OCI-LY3 (cell line): ENCODE measurements at regions not wholly inside any gene's neighbourhood (a gene's known extent, or its start where the extent isn't known, plus 50 kb on each side); places are given as distances from the start of the nearest gene placed in this dataset.

Experiments
- H2AFZ ChIP-seq: fragments of 200-600, 300-600 bp; shearing (Covaris generic); 2 replicates; pipeline ENCODE4 v1.6.0; 2014; ENCODE audit warnings: antibody characterized with exemption, low read depth, low read length
- H3K27ac ChIP-seq: fragments of 200-600, 300-600 bp; sonication (generic); 2 replicates; pipeline ENCODE4 v1.5.1; 2014; ENCODE audit warnings: mild to moderate bottlenecking, low read length, moderate library complexity, mixed read lengths
- H3K27me3 ChIP-seq: fragments of 200-600, 300-600 bp; sonication (generic); 2 replicates; pipeline ENCODE4 v1.6.1; 2014; ENCODE audit warnings: low read depth, low read length, mixed read lengths
- H3K36me3 ChIP-seq: fragments of 200-600, 300-600 bp; sonication (generic); replicated peaks from 2 replicates; pipeline ENCODE3; 2014; ENCODE audit warnings: low read depth, low read length, mixed read lengths
- H3K4me1 ChIP-seq: fragments of 300-600, 200-600 bp; sonication (generic); 2 replicates; pipeline ENCODE4 v1.6.1; 2014; ENCODE audit warnings: low read length, mixed read lengths
- H3K4me2 ChIP-seq: fragments of 200-600, 300-600 bp; sonication (generic); 2 replicates; pipeline ENCODE4 v1.6.1; 2014; ENCODE audit warnings: low read length, mixed read lengths
- H3K4me3 ChIP-seq: fragments of 300-600, 200-600 bp; sonication (generic); 2 replicates; pipeline ENCODE4 v1.5.1; 2014; ENCODE audit warnings: antibody characterized with exemption, mild to moderate bottlenecking, low read length, moderate library complexity
- H3K79me2 ChIP-seq: fragments of 300-600, 200-600 bp; shearing (Covaris generic); 2 replicates; pipeline ENCODE4 v1.6.1; 2014; ENCODE audit warnings: mild to moderate bottlenecking, low read length, mixed read lengths
- H3K9ac ChIP-seq: fragments of 300-600, 200-600 bp; shearing (Covaris generic); 2 replicates; pipeline ENCODE4 v1.6.0; 2014; ENCODE audit warnings: mild to moderate bottlenecking, low read length, moderate library complexity
- H3K9me3 ChIP-seq: fragments of 200-600, 300-600 bp; shearing (Covaris generic); 2 replicates; pipeline ENCODE4 v1.6.1; 2014; ENCODE audit warnings: low read length, mixed read lengths; ENCODE audit not compliant: insufficient read depth
- H4K20me1 ChIP-seq: fragments of 200-600, 300-600 bp; sonication (generic); 2 replicates; pipeline ENCODE4 v1.6.1; 2016; ENCODE audit warnings: low read length, mixed read lengths; ENCODE audit not compliant: insufficient read depth
- EZH2phosphoT487 ChIP-seq: fragments of 200-600 bp; shearing (Covaris generic); IDR thresholded peaks from 2 replicates; pipeline ENCODE4 v1.6.1; 2018; ENCODE audit warnings: antibody characterized with exemption, mixed run types, low read depth
- TF ChIP-seq, protein P1 (sequence below): fragments of 200-600, 300-600 bp; sonication (generic); IDR thresholded peaks from 2 replicates; pipeline ENCODE4 v1.5.1; 2014; ENCODE audit warnings: antibody characterized with exemption, low read length, low read depth

DNA sequence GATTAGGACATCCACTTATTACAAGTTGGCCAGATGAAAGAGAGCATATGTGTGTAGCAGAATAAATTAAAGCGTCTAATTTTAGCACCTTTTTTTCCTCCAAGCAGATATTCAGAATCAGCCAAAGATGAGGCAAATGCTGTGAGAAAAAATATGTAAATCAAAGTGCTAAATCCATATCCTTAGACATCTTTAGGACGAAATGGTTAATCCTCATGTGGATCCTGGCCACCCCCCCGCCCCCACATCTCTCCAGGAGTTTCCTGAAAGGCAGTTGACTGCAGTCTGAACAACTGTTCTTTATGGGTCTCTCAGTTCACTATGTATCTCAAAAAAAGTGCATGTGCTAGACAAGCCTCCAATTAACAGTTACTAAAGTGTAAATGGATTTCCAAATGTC lies 1768.1 kb upstream of the SEL1L start:
- no peak overlapping the region for H3K4me3 ChIP-seq
- H4K20me1 ChIP-seq = no peaks in the 10 kb centered on the region
- no peak for TF ChIP-seq EZH2phosphoT487
- TF ChIP-seq, protein P1, sequence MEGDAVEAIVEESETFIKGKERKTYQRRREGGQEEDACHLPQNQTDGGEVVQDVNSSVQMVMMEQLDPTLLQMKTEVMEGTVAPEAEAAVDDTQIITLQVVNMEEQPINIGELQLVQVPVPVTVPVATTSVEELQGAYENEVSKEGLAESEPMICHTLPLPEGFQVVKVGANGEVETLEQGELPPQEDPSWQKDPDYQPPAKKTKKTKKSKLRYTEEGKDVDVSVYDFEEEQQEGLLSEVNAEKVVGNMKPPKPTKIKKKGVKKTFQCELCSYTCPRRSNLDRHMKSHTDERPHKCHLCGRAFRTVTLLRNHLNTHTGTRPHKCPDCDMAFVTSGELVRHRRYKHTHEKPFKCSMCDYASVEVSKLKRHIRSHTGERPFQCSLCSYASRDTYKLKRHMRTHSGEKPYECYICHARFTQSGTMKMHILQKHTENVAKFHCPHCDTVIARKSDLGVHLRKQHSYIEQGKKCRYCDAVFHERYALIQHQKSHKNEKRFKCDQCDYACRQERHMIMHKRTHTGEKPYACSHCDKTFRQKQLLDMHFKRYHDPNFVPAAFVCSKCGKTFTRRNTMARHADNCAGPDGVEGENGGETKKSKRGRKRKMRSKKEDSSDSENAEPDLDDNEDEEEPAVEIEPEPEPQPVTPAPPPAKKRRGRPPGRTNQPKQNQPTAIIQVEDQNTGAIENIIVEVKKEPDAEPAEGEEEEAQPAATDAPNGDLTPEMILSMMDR = no peak
- no peak overlapping the region for H3K4me2 ChIP-seq
- H3K27ac ChIP-seq = no peak overlapping the region
- no peak overlapping the region for H3K9ac ChIP-seq
- H3K9me3 ChIP-seq = no peaks in the 10 kb centered on the region
- H2AFZ ChIP-seq = no peak overlapping the region
- H3K4me1 ChIP-seq = no peaks in the 10 kb centered on the region
- no peaks in the 10 kb centered on the region for H3K79me2 ChIP-seq
- H3K27me3 ChIP-seq = no peaks in the 10 kb centered on the region
- H3K36me3 ChIP-seq = no peaks in the 10 kb centered on the region

DNA sequence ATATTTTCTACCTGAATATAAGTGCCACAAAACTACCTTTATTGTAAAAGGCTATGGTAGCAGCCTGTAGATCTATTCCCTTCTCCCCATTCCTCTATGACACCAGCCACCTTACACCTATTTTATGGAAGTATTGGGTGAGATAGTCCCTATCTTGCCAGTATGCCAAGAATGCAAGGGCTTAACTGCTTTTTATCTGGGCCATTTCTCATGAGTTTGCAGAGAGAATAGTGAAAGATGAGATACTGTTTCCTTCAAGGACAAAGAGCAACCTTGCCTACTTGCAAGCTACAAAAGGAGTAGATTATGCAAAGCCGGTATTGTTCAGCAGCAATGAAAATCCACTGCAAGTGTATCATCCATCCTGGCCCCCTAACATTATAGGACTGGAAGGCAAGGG lies 1775.6 kb upstream of the SEL1L start:
- Histone ChIP-seq H3K4me3 (no peak overlapping the region), H3K36me3 (no peaks in the 10 kb centered on the region)
- no peak for TF ChIP-seq EZH2phosphoT487
- TF ChIP-seq, protein P1 = no peak

DNA sequence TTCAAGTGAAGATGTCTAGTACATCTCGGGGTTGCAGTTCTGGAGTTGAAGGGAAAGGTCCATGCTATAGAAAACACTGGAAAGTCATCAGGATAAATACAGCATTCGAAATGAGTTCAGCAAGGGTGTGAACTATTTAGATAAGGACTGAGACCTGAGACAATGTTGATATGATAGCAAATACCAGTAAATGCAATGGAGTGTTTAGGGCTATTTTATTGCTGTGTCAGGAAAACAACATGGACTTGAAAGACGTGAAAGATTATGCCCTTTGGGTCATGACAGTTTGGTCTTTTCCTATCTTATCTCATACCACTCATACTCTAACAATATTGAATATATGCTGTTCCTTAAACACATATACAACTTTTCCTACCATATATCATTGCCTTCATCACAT lies 1776.2 kb upstream of the SEL1L start:
- no peak overlapping the region for H3K27ac ChIP-seq
- TF ChIP-seq, protein P1 = no peak
- TF ChIP-seq EZH2phosphoT487 = no peak
- H3K36me3 ChIP-seq = no peaks in the 10 kb centered on the region
- no peaks in the 10 kb centered on the region for H3K27me3 ChIP-seq
- no peak overlapping the region for H3K4me2 ChIP-seq
- H4K20me1 ChIP-seq = no peaks in the 10 kb centered on the region
- no peaks in the 10 kb centered on the region for H3K79me2 ChIP-seq
- H3K9me3 ChIP-seq = no peaks in the 10 kb centered on the region
- H2AFZ ChIP-seq = no peak overlapping the region
- H3K4me1 ChIP-seq = no peaks in the 10 kb centered on the region
- H3K9ac ChIP-seq = no peak overlapping the region
- H3K4me3 ChIP-seq = no peak overlapping the region

More for the DNA sequence above, 1775.6 kb upstream of the SEL1L start:
- Histone ChIP-seq H3K4me1 (no peaks in the 10 kb centered on the region), H3K9me3 (no peaks in the 10 kb centered on the region), H3K9ac (no peak overlapping the region), H3K4me2 (no peak overlapping the region), H4K20me1 (no peaks in the 10 kb centered on the region), H3K79me2 (no peaks in the 10 kb centered on the region), H3K27ac (no peak overlapping the region), H3K27me3 (no peaks in the 10 kb centered on the region), H2AFZ (no peak overlapping the region)

GRCh38 chr14:83312511-83312910 lies 1778.9 kb upstream of the SEL1L start:
- Histone ChIP-seq H2AFZ (no peak overlapping the region), H3K4me3 (no peak overlapping the region), H3K36me3 (no peaks in the 10 kb centered on the region), H3K9ac (no peak overlapping the region), H3K79me2 (no peaks in the 10 kb centered on the region), H3K27me3 (no peaks in the 10 kb centered on the region), H3K4me2 (no peak overlapping the region), H3K27ac (no peak overlapping the region), H3K9me3 (no peaks in the 10 kb centered on the region), H3K4me1 (no peaks in the 10 kb centered on the region), H4K20me1 (no peaks in the 10 kb centered on the region)
- TF ChIP-seq, protein P1 = no peak
- no peak for TF ChIP-seq EZH2phosphoT487
